ENCODE measurements at regions not wholly inside any gene's neighbourhood (a gene's known extent, or its start where the extent isn't known, plus 50 kb on each side); places are given as distances from the start of the nearest gene placed in this dataset.

DNA sequence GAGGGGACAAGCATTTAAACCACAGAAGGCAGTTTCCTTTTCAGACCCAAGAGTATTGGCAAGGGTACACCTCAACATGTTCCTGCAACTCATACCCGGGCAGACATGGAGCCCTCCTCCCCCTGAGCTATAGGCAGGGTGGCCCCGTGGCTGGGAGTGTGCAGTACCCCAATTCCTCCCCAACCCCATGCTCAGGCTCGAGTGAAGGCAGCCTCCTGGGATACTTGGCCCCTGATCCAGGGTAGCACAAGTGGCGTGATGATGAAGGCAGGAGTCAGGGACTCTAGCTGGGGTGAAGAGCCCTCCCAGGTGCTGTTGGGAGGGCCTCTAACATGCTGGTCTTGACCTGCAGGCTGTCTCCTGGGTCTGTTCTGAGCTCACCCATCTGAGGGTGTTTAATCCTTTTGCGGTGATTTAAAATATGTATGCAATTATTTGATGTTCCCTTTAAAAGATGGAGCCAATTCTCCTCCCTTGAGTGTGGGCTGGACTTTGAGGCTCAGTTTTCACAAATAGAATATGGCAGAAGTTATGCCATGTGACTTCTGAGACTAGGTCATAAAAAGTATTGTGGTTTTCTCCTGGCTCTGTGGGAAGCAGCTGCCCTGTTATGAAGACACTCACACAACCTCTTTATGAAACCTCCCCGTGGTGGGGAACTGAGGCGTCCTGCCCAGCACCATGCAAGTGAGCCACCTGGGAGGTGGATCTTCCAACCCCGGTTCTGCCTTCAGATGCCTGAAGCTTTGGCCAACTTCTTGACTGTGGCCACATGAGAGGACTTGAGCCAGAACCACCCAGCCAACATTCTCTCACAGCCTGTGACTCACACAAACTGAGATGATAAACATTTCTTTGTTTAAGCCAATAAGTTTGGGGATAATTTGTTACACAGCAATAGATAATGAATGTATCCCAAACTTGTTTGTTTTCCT is 54.7 kb upstream of the NECTIN1 start (continued):
- TF ChIP-seq ZNF114 (CRISPR knock-in tag; IDR thresholded peaks at IDR 0.05): no peak
- no peak for TF ChIP-seq POLR2AphosphoS5 (IDR thresholded peaks at IDR 0.05; ENCODE audit: low read depth)
- no peak for TF ChIP-seq EZH2phosphoT487 (IDR thresholded peaks at IDR 0.05; ENCODE audit: unreplicated experiment)
- no peak for TF ChIP-seq ZNF331 (CRISPR knock-in tag; IDR thresholded peaks at IDR 0.05; ENCODE audit: low read depth)
- TF ChIP-seq, protein P1, sequence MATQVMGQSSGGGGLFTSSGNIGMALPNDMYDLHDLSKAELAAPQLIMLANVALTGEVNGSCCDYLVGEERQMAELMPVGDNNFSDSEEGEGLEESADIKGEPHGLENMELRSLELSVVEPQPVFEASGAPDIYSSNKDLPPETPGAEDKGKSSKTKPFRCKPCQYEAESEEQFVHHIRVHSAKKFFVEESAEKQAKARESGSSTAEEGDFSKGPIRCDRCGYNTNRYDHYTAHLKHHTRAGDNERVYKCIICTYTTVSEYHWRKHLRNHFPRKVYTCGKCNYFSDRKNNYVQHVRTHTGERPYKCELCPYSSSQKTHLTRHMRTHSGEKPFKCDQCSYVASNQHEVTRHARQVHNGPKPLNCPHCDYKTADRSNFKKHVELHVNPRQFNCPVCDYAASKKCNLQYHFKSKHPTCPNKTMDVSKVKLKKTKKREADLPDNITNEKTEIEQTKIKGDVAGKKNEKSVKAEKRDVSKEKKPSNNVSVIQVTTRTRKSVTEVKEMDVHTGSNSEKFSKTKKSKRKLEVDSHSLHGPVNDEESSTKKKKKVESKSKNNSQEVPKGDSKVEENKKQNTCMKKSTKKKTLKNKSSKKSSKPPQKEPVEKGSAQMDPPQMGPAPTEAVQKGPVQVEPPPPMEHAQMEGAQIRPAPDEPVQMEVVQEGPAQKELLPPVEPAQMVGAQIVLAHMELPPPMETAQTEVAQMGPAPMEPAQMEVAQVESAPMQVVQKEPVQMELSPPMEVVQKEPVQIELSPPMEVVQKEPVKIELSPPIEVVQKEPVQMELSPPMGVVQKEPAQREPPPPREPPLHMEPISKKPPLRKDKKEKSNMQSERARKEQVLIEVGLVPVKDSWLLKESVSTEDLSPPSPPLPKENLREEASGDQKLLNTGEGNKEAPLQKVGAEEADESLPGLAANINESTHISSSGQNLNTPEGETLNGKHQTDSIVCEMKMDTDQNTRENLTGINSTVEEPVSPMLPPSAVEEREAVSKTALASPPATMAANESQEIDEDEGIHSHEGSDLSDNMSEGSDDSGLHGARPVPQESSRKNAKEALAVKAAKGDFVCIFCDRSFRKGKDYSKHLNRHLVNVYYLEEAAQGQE (IDR thresholded peaks at IDR 0.05; ENCODE audit: unreplicated experiment): no peak

DNA sequence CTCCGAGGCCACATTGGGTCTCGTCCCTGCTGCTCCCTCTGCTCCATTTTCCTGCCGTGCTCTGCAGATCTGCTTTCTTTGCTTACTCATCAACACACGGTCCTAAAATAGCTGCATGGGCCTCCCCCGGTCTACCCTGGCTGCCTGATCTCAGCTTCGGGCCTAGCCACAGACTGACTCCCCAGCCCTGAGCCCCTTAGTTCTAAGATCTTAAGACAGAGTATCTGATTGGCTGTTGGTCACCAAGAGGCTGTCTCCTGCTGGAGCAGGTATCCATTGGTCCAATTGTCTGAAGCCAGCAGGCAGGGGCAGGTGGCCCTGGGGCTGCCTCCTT is 53.7 kb upstream of the NECTIN1 start:
- no peaks in the 10 kb centered on the region for H3K36me3 Mint-ChIP-seq (ENCODE audit: low read depth)
- Histone ChIP-seq H3K27me3 (ENCODE audit: insufficient read depth) (no peaks in the 10 kb centered on the region), H4K20me1 (replicated peaks; ENCODE audit: insufficient read depth) (no peaks in the 10 kb centered on the region), H2AFZ (peak overlapping the region; percentile 78; the same call in 1 of the 2 replicates), H3K27ac (ENCODE audit: low read depth) (no peak overlapping the region), H3K4me2 (no peak overlapping the region), H3F3A (replicated peaks; ENCODE audit: low read depth) (no peaks in the 10 kb centered on the region), H3K36me3 (ENCODE audit: insufficient read depth) (no peaks in the 10 kb centered on the region), H3K4me1 (ENCODE audit: insufficient read depth) (no peaks in the 10 kb centered on the region), H3K9me2 (ENCODE audit: insufficient read depth) (no peaks in the 10 kb centered on the region), H3K79me2 (replicated peaks; ENCODE audit: insufficient read depth) (no peaks in the 10 kb centered on the region), H3K4me3 (no peak overlapping the region)
- no peaks in the 10 kb centered on the region; the same call in 2 of the 3 replicates for H3K9me3 Mint-ChIP-seq
- H3K4me1 Mint-ChIP-seq: peaks cover 14% of the 10 kb centered on the region
- ATAC-seq: peak; percentile 63
- H3K27me3 Mint-ChIP-seq (ENCODE audit: insufficient read depth, low read depth, poor library complexity): peaks cover 6% of the 10 kb centered on the region
- no peak for DNase-seq (ENCODE audit: low spot score)
- H3K27ac Mint-ChIP-seq: no peak overlapping the region
- no peak overlapping the region for H3K4me3 Mint-ChIP-seq
- TF ChIP-seq JUNB (IDR thresholded peaks at IDR 0.05; ENCODE audit: unreplicated experiment) (no peak), ZNF331 (CRISPR knock-in tag; IDR thresholded peaks at IDR 0.05; ENCODE audit: low read depth) (no peak)
- TF ChIP-seq, protein P2, sequence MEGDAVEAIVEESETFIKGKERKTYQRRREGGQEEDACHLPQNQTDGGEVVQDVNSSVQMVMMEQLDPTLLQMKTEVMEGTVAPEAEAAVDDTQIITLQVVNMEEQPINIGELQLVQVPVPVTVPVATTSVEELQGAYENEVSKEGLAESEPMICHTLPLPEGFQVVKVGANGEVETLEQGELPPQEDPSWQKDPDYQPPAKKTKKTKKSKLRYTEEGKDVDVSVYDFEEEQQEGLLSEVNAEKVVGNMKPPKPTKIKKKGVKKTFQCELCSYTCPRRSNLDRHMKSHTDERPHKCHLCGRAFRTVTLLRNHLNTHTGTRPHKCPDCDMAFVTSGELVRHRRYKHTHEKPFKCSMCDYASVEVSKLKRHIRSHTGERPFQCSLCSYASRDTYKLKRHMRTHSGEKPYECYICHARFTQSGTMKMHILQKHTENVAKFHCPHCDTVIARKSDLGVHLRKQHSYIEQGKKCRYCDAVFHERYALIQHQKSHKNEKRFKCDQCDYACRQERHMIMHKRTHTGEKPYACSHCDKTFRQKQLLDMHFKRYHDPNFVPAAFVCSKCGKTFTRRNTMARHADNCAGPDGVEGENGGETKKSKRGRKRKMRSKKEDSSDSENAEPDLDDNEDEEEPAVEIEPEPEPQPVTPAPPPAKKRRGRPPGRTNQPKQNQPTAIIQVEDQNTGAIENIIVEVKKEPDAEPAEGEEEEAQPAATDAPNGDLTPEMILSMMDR (conservative IDR thresholded peaks at IDR 0.05; ENCODE audit: low read depth in 2 of 2): no peak
